GM12878 (cell line): ENCODE measurements at regions not wholly inside any gene's neighbourhood (a gene's known extent, or its start where the extent isn't known, plus 50 kb on each side); places are given as distances from the start of the nearest gene placed in this dataset.

Source experiments
- ATAC-seq: fragments of 200-7000 bp; cut with Tn5 transposase; 3 replicates; pipeline ENCODE4 v1.9.1; 2020; ENCODE audit warnings: mild to moderate bottlenecking, moderate library complexity
- BruUV-seq: library from RNA; stranded (reverse); fragments of 400-500 nt; replicated peaks from 2 replicates; lab custom pipeline; 2021; lab: Mats Ljungman, UMichigan
- CTCF ChIA-PET: fragments of 300-600 bp; sonication (Branson Sonifier 250); formaldehyde crosslinking; extraction: SDS; loops from one replicate; lab custom pipeline; 2021; ENCODE audit warnings: inconsistent platforms; lab: Yijun Ruan, JAX
- POLR2A ChIA-PET: fragments of 350-600 bp; formaldehyde crosslinking; extraction: SDS; loops from one replicate; lab custom pipeline; 2021; ENCODE audit warnings: inconsistent platforms; lab: Charles Lee
- RAD21 ChIA-PET: fragments of 300-600 bp; sonication (Branson Sonifier 250); formaldehyde crosslinking; loops from one replicate; lab custom pipeline; 2023; ENCODE audit warnings: antibody characterized with exemption; ENCODE audit not compliant: unreplicated experiment; lab: Charles Lee
- SMC1A ChIA-PET: fragments of 300-600 bp; sonication (Branson Sonifier 250); formaldehyde crosslinking; loops from one replicate; lab custom pipeline; 2023; ENCODE audit not compliant: unreplicated experiment, uncharacterized antibody; lab: Charles Lee
- DNase-seq: peaks from one replicate; pipeline ENCODE4 v3.0.0-alpha.2; 2011; ENCODE audit warnings: low read depth, low spot score
- FAIRE-seq: peaks from 3 replicates; lab custom pipeline; 2011; peaks lifted over from hg19 to GRCh38; lab: Jason Lieb, UNC
- H2AFZ ChIP-seq: 2 replicates; pipeline ENCODE4 v1.6.0; 2011; ENCODE audit warnings: low read depth, low read length, control low read depth; ENCODE audit not compliant: control insufficient read depth
- H3K27ac ChIP-seq: 2 replicates; pipeline ENCODE4 v1.5.1; 2011; ENCODE audit warnings: control low read depth; ENCODE audit not compliant: control insufficient read depth, insufficient read depth
- H3K27me3 ChIP-seq, 2 experiments: replicated peaks in 1 of 2; 2 replicates each; pipeline versions ENCODE4 v1.6.0 to v1.6.1; 2011; ENCODE audit warnings: low read length in 1 of 2; ENCODE audit not compliant: control insufficient read depth in 2 of 2, insufficient read depth in 2 of 2
- H3K36me3 ChIP-seq, 2 experiments: 2 replicates each; pipeline ENCODE4 v1.5.1; 2011; ENCODE audit warnings: low read length in 1 of 2; ENCODE audit not compliant: control insufficient read depth in 2 of 2, insufficient read depth in 2 of 2
- H3K4me1 ChIP-seq: 2 replicates; pipeline ENCODE4 v1.6.1; 2011; ENCODE audit warnings: mild to moderate bottlenecking, low read length, moderate library complexity, mixed read lengths; ENCODE audit not compliant: control insufficient read depth, insufficient read depth
- H3K4me2 ChIP-seq: 2 replicates; pipeline ENCODE4 v1.6.0; 2011; ENCODE audit warnings: control low read depth; ENCODE audit not compliant: control insufficient read depth, insufficient read depth
- H3K4me3 ChIP-seq: fragments of 200-600 bp; sonication (generic); 2 replicates; pipeline ENCODE4 v1.5.1; 2016
- H3K79me2 ChIP-seq: 2 replicates; pipeline ENCODE4 v1.6.0; 2011; ENCODE audit warnings: low read length; ENCODE audit not compliant: control insufficient read depth, insufficient read depth
- H3K9ac ChIP-seq: 2 replicates; pipeline ENCODE4 v1.8.0; 2011; ENCODE audit warnings: low read length, control low read depth, mixed read lengths; ENCODE audit not compliant: control insufficient read depth, insufficient read depth
- H3K9me3 ChIP-seq: replicated peaks from 3 replicates; pipeline ENCODE4 v1.5.1; 2011; ENCODE audit warnings: mild to moderate bottlenecking, low read length; ENCODE audit not compliant: control insufficient read depth, insufficient read depth
- H4K20me1 ChIP-seq: 2 replicates; pipeline ENCODE4 v1.6.0; 2011; ENCODE audit not compliant: control insufficient read depth, insufficient read depth
- ATF7 ChIP-seq: fragments of 450-650 bp; IDR thresholded peaks from 2 replicates; pipeline ENCODE4 v1.6.1; 2016; ENCODE audit warnings: low read depth, mild to moderate bottlenecking
- BHLHE40 ChIP-seq, 2 experiments: fragments of 450-650 bp in 1 of 2; IDR thresholded peaks; 2 replicates each; pipeline ENCODE4 v1.6.1; 2011 to 2017; ENCODE audit warnings: low read depth in 2 of 2, borderline replicate concordance in 1 of 2, improper control_type of control experiment in 1 of 2, low read length in 1 of 2, mild to moderate bottlenecking in 1 of 2
- CHD1 ChIP-seq: IDR thresholded peaks from 2 replicates; pipeline ENCODE4 v1.6.1; 2012; ENCODE audit warnings: low read depth, low read length, improper control_type of control experiment
- FOXK2 ChIP-seq: fragments of 450-650 bp; IDR thresholded peaks from 2 replicates; pipeline ENCODE4 v1.6.1; 2017; ENCODE audit warnings: mild to moderate bottlenecking, moderate library complexity
- JUNB ChIP-seq: IDR thresholded peaks from 2 replicates; pipeline ENCODE4 v1.6.1; 2016; ENCODE audit warnings: antibody characterized with exemption, mild to moderate bottlenecking
- KLF5 ChIP-seq: fragments of 450-650 bp; IDR thresholded peaks from 2 replicates; pipeline ENCODE4 v1.6.1; 2014; ENCODE audit warnings: mild to moderate bottlenecking; ENCODE audit not compliant: partially characterized antibody
- MTA2 ChIP-seq: fragments of 450-650 bp; IDR thresholded peaks from 2 replicates; pipeline ENCODE4 v1.6.1; 2016; ENCODE audit warnings: low read depth, mild to moderate bottlenecking, moderate library complexity
- NFYB ChIP-seq: IDR thresholded peaks from 2 replicates; pipeline ENCODE4 v1.6.1; 2011; ENCODE audit warnings: low read depth, mild to moderate bottlenecking, low read length, improper control_type of control experiment, moderate library complexity; ENCODE audit not compliant: insufficient read depth
- PML ChIP-seq: IDR thresholded peaks from 2 replicates; pipeline ENCODE4 v1.6.1; 2012; ENCODE audit warnings: low read length, inconsistent platforms
- SUPT20H ChIP-seq: IDR thresholded peaks from 2 replicates; pipeline ENCODE4 v1.6.1; 2011; ENCODE audit warnings: low read depth, mild to moderate bottlenecking, low read length, moderate library complexity, borderline replicate concordance; ENCODE audit not compliant: control insufficient read depth
- WGBS: methylation state at CpG from one replicate; pipeline ENCODE4 v1.1.6; 2016; ENCODE audit warnings: low lambda C conversion rate; ENCODE audit not compliant: insufficient replicate concordance, insufficient coverage; ENCODE audit errors: missing lambda C conversion rate; 5-methylcytosine and 5-hydroxymethylcytosine counted together
- in situ Hi-C: fragments of 300-500 bp; cut with MboI; formaldehyde crosslinking; loops from 9 replicates; pipeline ENCODE4 v1.14.3; 2018; ENCODE audit warnings: mixed read lengths
- intact Hi-C: fragments of 100-400 bp; cut with micrococcal nuclease; formaldehyde crosslinking; loops from one replicate; pipeline ENCODE4 v1.14.2; 2022; ENCODE audit not compliant: unreplicated experiment
- TF ChIP-seq, protein P1 (sequence below): fragments of 450-650 bp; IDR thresholded peaks from 2 replicates; pipeline ENCODE4 v1.6.1; 2017; ENCODE audit warnings: antibody characterized with exemption, mild to moderate bottlenecking, moderate library complexity

DNA sequence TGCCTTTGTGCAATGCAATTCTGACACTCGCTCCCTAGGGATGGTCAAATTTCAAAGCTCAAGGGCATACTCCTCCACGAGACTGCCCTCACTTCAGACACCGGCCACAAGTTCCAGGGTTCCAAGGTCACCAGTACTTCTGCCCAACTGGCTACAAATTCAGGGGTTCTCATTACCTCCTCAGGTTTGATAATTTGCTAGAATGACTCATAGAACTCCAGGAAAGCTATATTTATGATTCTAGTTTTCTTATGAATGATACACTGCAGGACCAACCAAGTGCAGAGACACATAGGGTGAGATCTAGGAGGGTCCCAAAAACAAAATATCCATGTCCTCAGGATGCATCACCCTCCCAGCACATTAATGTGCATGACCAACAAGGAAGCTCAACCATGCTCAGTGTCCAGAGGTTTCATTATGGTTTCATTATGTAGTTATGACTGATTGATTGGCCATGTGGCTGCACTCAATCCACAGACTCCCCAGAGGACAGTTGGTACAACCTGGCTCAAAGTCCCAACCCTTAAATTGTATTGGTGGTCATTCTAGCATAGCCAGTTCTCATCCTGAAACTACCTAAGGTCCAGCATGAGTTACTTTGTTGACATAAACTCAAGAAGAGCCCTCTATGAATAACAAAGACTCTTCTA is 170.4 kb upstream of the LRRN1 start:
- peak; percentile 28 for DNase-seq
- Histone ChIP-seq H3K4me3 (no peak overlapping the region), H3K9me3 (no peaks in the 10 kb centered on the region), H3K4me1 (no peaks in the 10 kb centered on the region), H4K20me1 (no peaks in the 10 kb centered on the region), H3K79me2 (no peaks in the 10 kb centered on the region), H3K9ac (no peak overlapping the region), H3K27me3 (no peaks in the 10 kb centered on the region), H3K4me2 (no peak overlapping the region), H3K27ac (no peak overlapping the region), H3K36me3 (no peaks in the 10 kb centered on the region), H2AFZ (no peak overlapping the region)
- SMC1A ChIA-PET, result no interaction called here
- CTCF ChIA-PET, result no interaction called here
- in situ Hi-C loops, result no loop called here
- intact Hi-C loops, result no loop called here
- peak; percentile 94 for ATAC-seq
- TF ChIP-seq JUNB (peak; percentile 51), PML (no peak), BHLHE40 (IDR thresholded peaks at IDR 0.05; ENCODE audit: borderline replicate concordance in 1 of 2, low read depth in 2 of 2, low read length in 1 of 2) (peak in 1 of 2 experiments; percentile 43; a peak in 1 of 4 replicates), CHD1 (0 out of 2 replicates have a peak, but pooled peaks have one; percentile 40), MTA2 (0 out of 2 replicates have a peak, but pooled peaks have one; percentile 14), KLF5 (peak; percentile 87), NFYB (peak; percentile 76), SUPT20H (no peak), FOXK2 (peak; percentile 88), ATF7 (peak; percentile 85)
- TF ChIP-seq, protein P1, sequence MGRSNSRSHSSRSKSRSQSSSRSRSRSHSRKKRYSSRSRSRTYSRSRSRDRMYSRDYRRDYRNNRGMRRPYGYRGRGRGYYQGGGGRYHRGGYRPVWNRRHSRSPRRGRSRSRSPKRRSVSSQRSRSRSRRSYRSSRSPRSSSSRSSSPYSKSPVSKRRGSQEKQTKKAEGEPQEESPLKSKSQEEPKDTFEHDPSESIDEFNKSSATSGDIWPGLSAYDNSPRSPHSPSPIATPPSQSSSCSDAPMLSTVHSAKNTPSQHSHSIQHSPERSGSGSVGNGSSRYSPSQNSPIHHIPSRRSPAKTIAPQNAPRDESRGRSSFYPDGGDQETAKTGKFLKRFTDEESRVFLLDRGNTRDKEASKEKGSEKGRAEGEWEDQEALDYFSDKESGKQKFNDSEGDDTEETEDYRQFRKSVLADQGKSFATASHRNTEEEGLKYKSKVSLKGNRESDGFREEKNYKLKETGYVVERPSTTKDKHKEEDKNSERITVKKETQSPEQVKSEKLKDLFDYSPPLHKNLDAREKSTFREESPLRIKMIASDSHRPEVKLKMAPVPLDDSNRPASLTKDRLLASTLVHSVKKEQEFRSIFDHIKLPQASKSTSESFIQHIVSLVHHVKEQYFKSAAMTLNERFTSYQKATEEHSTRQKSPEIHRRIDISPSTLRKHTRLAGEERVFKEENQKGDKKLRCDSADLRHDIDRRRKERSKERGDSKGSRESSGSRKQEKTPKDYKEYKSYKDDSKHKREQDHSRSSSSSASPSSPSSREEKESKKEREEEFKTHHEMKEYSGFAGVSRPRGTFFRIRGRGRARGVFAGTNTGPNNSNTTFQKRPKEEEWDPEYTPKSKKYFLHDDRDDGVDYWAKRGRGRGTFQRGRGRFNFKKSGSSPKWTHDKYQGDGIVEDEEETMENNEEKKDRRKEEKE, result peak; percentile 72; the same call in 1 of the 2 replicates
- POLR2A ChIA-PET, result no interaction called here
- FAIRE-seq, result no peak
- no TSS peak for BruUV-seq
- 17% methylated on average over 3 of the region's 3 CpGs for WGBS
- RAD21 ChIA-PET, result no interaction called here
